ENCODE measurements at regions not wholly inside any gene's neighbourhood (a gene's known extent, or its start where the extent isn't known, plus 50 kb on each side); places are given as distances from the start of the nearest gene placed in this dataset.

DNA sequence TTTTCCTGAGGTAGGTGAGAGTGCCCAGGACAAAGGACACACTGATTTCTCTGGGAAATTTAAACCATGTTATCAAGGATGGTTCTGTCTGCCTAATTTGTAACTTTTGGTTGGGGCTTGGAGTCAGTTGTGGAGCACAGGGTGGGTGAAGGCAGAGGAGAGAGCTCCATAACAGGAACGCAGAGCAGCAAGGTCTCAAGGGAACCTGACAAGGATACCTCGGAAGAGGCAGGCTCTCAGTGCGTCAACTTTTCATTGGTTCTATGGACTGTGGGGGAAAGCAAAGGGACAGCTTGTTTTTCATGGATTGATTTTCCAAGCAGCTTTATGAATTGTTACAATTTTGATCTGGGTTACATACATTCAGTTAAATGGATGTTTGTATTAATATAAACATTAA, 110.4 kb downstream of the SLIT2 start:
- Histone ChIP-seq H3K27ac (ENCODE audit: low read depth, low read length) (no peak overlapping the region), H3K4me3 (ENCODE audit: low read length) (no peak overlapping the region), H3K9me3 (ENCODE audit: low read length) (no peaks in the 10 kb centered on the region), H3K27me3 (ENCODE audit: insufficient read depth, low read length, poor library complexity, severe bottlenecking) (no peaks in the 10 kb centered on the region), H3K36me3 (ENCODE audit: insufficient read depth, low read length) (no peaks in the 10 kb centered on the region), H3K4me1 (ENCODE audit: insufficient read depth, low read length) (no peaks in the 10 kb centered on the region)
- H3K9me3 Mint-ChIP-seq: peaks cover 0 to 6% (median 0%) of the 10 kb centered on the region in 5 donors
- no peak for DNase-seq
- no peak overlapping the region for H3K27ac Mint-ChIP-seq
- ChIA-PET POLR2A (no interaction called here), CTCF (no interaction called here)
- H3K27me3 Mint-ChIP-seq: no peaks in the 10 kb centered on the region
- no peaks in the 10 kb centered on the region for H3K4me1 Mint-ChIP-seq
- no peak overlapping the region for H3K4me3 Mint-ChIP-seq
- H3K36me3 Mint-ChIP-seq: no peaks in the 10 kb centered on the region

DNA sequence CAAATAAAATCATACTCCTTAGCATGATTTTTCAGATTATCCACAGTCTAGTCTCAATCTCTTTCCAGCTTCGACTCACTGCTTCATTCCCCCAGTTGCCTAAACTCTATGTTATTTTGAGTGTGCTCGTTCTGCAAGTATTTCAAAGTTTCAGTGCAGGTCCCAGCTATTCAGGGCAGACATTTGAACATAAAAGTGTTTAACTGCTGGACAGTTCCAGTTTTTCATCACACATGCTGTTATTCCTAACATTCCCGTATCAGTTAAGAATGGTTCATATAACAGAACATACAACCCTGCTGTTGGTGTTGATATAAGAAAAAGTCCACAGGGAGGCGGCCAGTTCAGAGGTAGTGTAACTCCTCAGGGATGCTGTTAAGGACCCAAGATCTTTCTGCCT, 113.3 kb downstream of the SLIT2 start:
- Histone ChIP-seq H3K36me3 (ENCODE audit: insufficient read depth, low read length) (no peaks in the 10 kb centered on the region), H3K27me3 (ENCODE audit: insufficient read depth, low read length, poor library complexity, severe bottlenecking) (no peaks in the 10 kb centered on the region), H3K9me3 (ENCODE audit: low read length) (no peaks in the 10 kb centered on the region), H3K4me3 (ENCODE audit: low read length) (no peak overlapping the region), H3K4me1 (ENCODE audit: insufficient read depth, low read length) (no peaks in the 10 kb centered on the region), H3K27ac (ENCODE audit: low read depth, low read length) (no peak overlapping the region)
- CTCF ChIA-PET: no interaction called here
- no peak overlapping the region for H3K4me3 Mint-ChIP-seq
- H3K27ac Mint-ChIP-seq: no peak overlapping the region
- POLR2A ChIA-PET: no interaction called here
- H3K4me1 Mint-ChIP-seq: no peaks in the 10 kb centered on the region
- H3K36me3 Mint-ChIP-seq: no peaks in the 10 kb centered on the region
- H3K9me3 Mint-ChIP-seq: peaks cover 0 to 4% (median 0%) of the 10 kb centered on the region in 5 donors
- H3K27me3 Mint-ChIP-seq: no peaks in the 10 kb centered on the region
- DNase-seq: no peak

- no peaks in the 10 kb centered on the region for H3K36me3 ChIP-seq (ENCODE audit: insufficient read depth, low read length)
- ChIA-PET CTCF (no interaction called here), POLR2A (no interaction called here)
- H3K27me3 ChIP-seq (ENCODE audit: insufficient read depth, low read length, poor library complexity, severe bottlenecking): no peaks in the 10 kb centered on the region
- Mint-ChIP-seq H3K4me1 (no peaks in the 10 kb centered on the region), H3K27ac (no peak overlapping the region), H3K36me3 (no peaks in the 10 kb centered on the region), H3K9me3 (peaks cover 0 to 10% (median 0%) of the 10 kb centered on the region in 5 donors), H3K27me3 (no peaks in the 10 kb centered on the region), H3K4me3 (no peak overlapping the region)
- no peak for DNase-seq
- H3K4me1 ChIP-seq (ENCODE audit: insufficient read depth, low read length): no peaks in the 10 kb centered on the region
- H3K9me3 ChIP-seq (ENCODE audit: low read length): no peaks in the 10 kb centered on the region
- H3K27ac ChIP-seq (ENCODE audit: low read depth, low read length): no peak overlapping the region
- H3K4me3 ChIP-seq (ENCODE audit: low read length): no peak overlapping the region
Measured at GRCh38 chr4:20367446-20367845, 115.7 kb downstream of the SLIT2 start.

DNA sequence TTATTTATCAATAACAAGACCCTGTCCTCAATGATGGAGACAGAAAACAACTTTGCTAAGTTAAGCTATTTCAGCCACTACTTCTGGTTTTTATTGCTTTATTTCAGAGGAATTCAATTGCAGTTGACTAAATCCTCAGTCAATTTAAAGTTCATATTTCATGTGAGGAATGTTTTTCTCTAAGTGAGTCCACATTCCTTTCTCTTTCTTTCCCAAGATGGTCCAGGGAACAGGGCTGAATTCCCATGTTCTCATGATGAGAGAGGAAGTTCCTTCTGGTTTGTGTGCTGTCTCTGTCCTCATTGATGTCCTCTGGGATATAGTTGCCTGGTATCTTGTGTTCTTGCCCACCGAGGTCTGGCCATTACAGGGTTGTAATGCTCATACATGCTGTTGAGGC, 117.2 kb downstream of the SLIT2 start:
- no peaks in the 10 kb centered on the region for H3K4me1 Mint-ChIP-seq
- Histone ChIP-seq H3K4me1 (ENCODE audit: insufficient read depth, low read length) (no peaks in the 10 kb centered on the region), H3K4me3 (ENCODE audit: low read length) (no peak overlapping the region), H3K27me3 (ENCODE audit: insufficient read depth, low read length, poor library complexity, severe bottlenecking) (no peaks in the 10 kb centered on the region), H3K27ac (ENCODE audit: low read depth, low read length) (no peak overlapping the region), H3K36me3 (ENCODE audit: insufficient read depth, low read length) (no peaks in the 10 kb centered on the region), H3K9me3 (ENCODE audit: low read length) (no peaks in the 10 kb centered on the region)
- ChIA-PET POLR2A (no interaction called here), CTCF (no interaction called here)
- no peaks in the 10 kb centered on the region for H3K36me3 Mint-ChIP-seq
- no peaks in the 10 kb centered on the region for H3K27me3 Mint-ChIP-seq
- H3K9me3 Mint-ChIP-seq: peaks cover 0 to 10% (median 0%) of the 10 kb centered on the region in 5 donors
- no peak overlapping the region for H3K4me3 Mint-ChIP-seq
- DNase-seq: no peak
- no peak overlapping the region for H3K27ac Mint-ChIP-seq

DNA sequence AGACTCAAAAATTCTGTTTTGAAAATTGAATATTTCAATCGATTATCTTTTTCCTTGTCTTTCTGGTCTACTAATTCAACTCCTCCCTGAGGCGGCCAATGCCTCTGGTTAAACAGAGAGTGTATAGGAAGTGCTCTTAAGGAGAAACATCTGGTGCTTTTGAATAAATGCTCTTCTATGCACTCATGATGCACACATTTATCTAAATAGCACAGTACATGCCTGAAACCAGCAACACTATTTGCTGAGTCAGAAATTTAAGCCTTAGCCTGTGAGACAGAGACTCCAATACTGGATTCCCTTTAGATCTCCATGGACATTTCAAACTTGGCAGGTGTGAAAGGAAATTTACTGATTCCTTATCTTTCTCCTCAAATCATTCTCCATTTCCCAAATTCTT, 118.6 kb downstream of the SLIT2 start:
- Histone ChIP-seq H3K4me3 (ENCODE audit: low read length) (no peak overlapping the region), H3K4me1 (ENCODE audit: insufficient read depth, low read length) (no peaks in the 10 kb centered on the region), H3K27me3 (ENCODE audit: insufficient read depth, low read length, poor library complexity, severe bottlenecking) (no peaks in the 10 kb centered on the region), H3K9me3 (ENCODE audit: low read length) (no peaks in the 10 kb centered on the region), H3K36me3 (ENCODE audit: insufficient read depth, low read length) (no peaks in the 10 kb centered on the region), H3K27ac (ENCODE audit: low read depth, low read length) (no peak overlapping the region)
- Mint-ChIP-seq H3K27me3 (no peaks in the 10 kb centered on the region), H3K9me3 (peaks cover 0 to 8% (median 2%) of the 10 kb centered on the region in 5 donors), H3K4me3 (no peak overlapping the region), H3K36me3 (no peaks in the 10 kb centered on the region), H3K4me1 (no peaks in the 10 kb centered on the region), H3K27ac (no peak overlapping the region)
- DNase-seq: no peak
- ChIA-PET CTCF (no interaction called here), POLR2A (no interaction called here)

DNA sequence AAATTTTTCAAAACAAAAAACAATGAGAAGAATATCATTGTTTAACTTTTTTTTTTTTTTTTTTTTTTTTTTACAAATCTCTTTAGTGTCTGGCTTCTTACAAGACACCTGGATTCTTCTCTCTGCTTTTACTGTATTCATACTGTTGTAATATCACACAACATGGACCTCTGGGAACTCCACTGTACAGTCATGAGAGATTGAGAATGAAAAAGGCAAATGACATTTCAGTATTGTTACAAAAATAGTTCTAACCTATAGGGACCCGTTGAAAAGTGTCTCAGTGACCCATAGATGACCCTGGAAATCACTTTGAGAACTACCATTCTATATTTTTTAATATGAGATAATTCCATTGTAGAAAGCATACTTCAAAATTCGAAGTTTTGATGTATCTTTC, 124.4 kb downstream of the SLIT2 start:
- no peaks in the 10 kb centered on the region for H3K36me3 ChIP-seq (ENCODE audit: insufficient read depth, low read length)
- CTCF ChIA-PET: no interaction called here
- no peaks in the 10 kb centered on the region for H3K9me3 ChIP-seq (ENCODE audit: low read length)
- no peak overlapping the region for H3K27ac ChIP-seq (ENCODE audit: low read depth, low read length)
- H3K36me3 Mint-ChIP-seq: no peaks in the 10 kb centered on the region
- H3K27me3 Mint-ChIP-seq: no peaks in the 10 kb centered on the region
- H3K4me3 Mint-ChIP-seq: no peak overlapping the region
- POLR2A ChIA-PET: no interaction called here
- peaks cover 0 to 5% (median 3%) of the 10 kb centered on the region in 5 donors for H3K9me3 Mint-ChIP-seq
- no peaks in the 10 kb centered on the region for H3K27me3 ChIP-seq (ENCODE audit: insufficient read depth, low read length, poor library complexity, severe bottlenecking)
- no peak for DNase-seq
- no peak overlapping the region for H3K27ac Mint-ChIP-seq
- H3K4me1 ChIP-seq (ENCODE audit: insufficient read depth, low read length): no peaks in the 10 kb centered on the region
- H3K4me1 Mint-ChIP-seq: no peaks in the 10 kb centered on the region
- no peak overlapping the region for H3K4me3 ChIP-seq (ENCODE audit: low read length)

- Mint-ChIP-seq H3K27ac (no peak overlapping the region), H3K4me1 (no peaks in the 10 kb centered on the region), H3K27me3 (no peaks in the 10 kb centered on the region), H3K4me3 (no peak overlapping the region), H3K36me3 (no peaks in the 10 kb centered on the region), H3K9me3 (peaks cover 0 to 3% (median 0%) of the 10 kb centered on the region in 5 donors)
- H3K9me3 ChIP-seq (ENCODE audit: low read length): no peaks in the 10 kb centered on the region
- no peaks in the 10 kb centered on the region for H3K27me3 ChIP-seq (ENCODE audit: insufficient read depth, low read length, poor library complexity, severe bottlenecking)
- no peak overlapping the region for H3K27ac ChIP-seq (ENCODE audit: low read depth, low read length)
- H3K4me3 ChIP-seq (ENCODE audit: low read length): no peak overlapping the region
- DNase-seq: no peak
- CTCF ChIA-PET: no interaction called here
- POLR2A ChIA-PET: no interaction called here
- no peaks in the 10 kb centered on the region for H3K4me1 ChIP-seq (ENCODE audit: insufficient read depth, low read length)
- no peaks in the 10 kb centered on the region for H3K36me3 ChIP-seq (ENCODE audit: insufficient read depth, low read length)
Measured at GRCh38 chr4:20378181-20378580, 126.5 kb downstream of the SLIT2 start.

GRCh38 chr4:20381005-20381404, 129.3 kb downstream of the SLIT2 start:
- Mint-ChIP-seq H3K36me3 (no peaks in the 10 kb centered on the region), H3K4me3 (no peak overlapping the region), H3K27me3 (no peaks in the 10 kb centered on the region), H3K27ac (no peak overlapping the region), H3K4me1 (no peaks in the 10 kb centered on the region), H3K9me3 (peaks cover 0 to 2% (median 0%) of the 10 kb centered on the region in 5 donors)
- no peaks in the 10 kb centered on the region for H3K36me3 ChIP-seq (ENCODE audit: insufficient read depth, low read length)
- no peaks in the 10 kb centered on the region for H3K27me3 ChIP-seq (ENCODE audit: insufficient read depth, low read length, poor library complexity, severe bottlenecking)
- no peak overlapping the region for H3K4me3 ChIP-seq (ENCODE audit: low read length)
- H3K4me1 ChIP-seq (ENCODE audit: insufficient read depth, low read length): no peaks in the 10 kb centered on the region
- CTCF ChIA-PET: no interaction called here
- H3K27ac ChIP-seq (ENCODE audit: low read depth, low read length): no peak overlapping the region
- DNase-seq: no peak
- POLR2A ChIA-PET: no interaction called here
- no peaks in the 10 kb centered on the region for H3K9me3 ChIP-seq (ENCODE audit: low read length)

- Mint-ChIP-seq H3K27me3 (no peaks in the 10 kb centered on the region), H3K9me3 (peaks cover 0 to 4% (median 0%) of the 10 kb centered on the region in 5 donors), H3K4me3 (no peak overlapping the region), H3K4me1 (no peaks in the 10 kb centered on the region), H3K36me3 (no peaks in the 10 kb centered on the region), H3K27ac (no peak overlapping the region)
- CTCF ChIA-PET: no interaction called here
- no peak overlapping the region for H3K27ac ChIP-seq (ENCODE audit: low read depth, low read length)
- no peak overlapping the region for H3K4me3 ChIP-seq (ENCODE audit: low read length)
- H3K9me3 ChIP-seq (ENCODE audit: low read length): no peaks in the 10 kb centered on the region
- DNase-seq: no peak
- H3K36me3 ChIP-seq (ENCODE audit: insufficient read depth, low read length): no peaks in the 10 kb centered on the region
- H3K4me1 ChIP-seq (ENCODE audit: insufficient read depth, low read length): no peaks in the 10 kb centered on the region
- H3K27me3 ChIP-seq (ENCODE audit: insufficient read depth, low read length, poor library complexity, severe bottlenecking): no peaks in the 10 kb centered on the region
- POLR2A ChIA-PET: no interaction called here
Measured at GRCh38 chr4:20383283-20383682, 131.6 kb downstream of the SLIT2 start.

All from CD8-positive, alpha-beta memory T cell (primary cell).